DLD1 (cell line): ENCODE measurements at regions not wholly inside any gene's neighbourhood (a gene's known extent, or its start where the extent isn't known, plus 50 kb on each side); places are given as distances from the start of the nearest gene placed in this dataset.

Experiments used
- in situ Hi-C: cut with HindIII; loops from 2 replicates; pipeline ENCODE4 v1.10.0; 2017; ENCODE audit warnings: low sequenced_read_pairs

DNA sequence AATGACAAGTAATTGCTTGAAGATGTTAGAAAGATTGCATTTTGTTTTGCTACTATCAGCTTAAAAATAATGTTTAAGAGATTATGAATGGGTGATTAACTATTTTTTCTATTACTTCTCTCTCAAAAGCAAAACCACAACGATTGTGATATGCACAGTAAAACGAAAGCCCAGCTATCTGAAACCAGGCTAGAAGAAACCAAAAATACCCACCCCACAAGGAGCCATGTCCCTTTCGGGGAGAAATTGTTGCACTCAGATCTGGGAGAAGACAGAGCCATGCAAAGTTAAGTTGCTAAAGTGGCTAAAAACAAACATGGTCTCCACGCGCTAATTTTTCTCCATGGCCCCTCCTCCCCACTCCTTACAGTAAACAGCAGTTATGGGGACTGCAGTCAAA is 173.6 kb downstream of the RPS24 start:
- in situ Hi-C loops, result no loop called here

DNA sequence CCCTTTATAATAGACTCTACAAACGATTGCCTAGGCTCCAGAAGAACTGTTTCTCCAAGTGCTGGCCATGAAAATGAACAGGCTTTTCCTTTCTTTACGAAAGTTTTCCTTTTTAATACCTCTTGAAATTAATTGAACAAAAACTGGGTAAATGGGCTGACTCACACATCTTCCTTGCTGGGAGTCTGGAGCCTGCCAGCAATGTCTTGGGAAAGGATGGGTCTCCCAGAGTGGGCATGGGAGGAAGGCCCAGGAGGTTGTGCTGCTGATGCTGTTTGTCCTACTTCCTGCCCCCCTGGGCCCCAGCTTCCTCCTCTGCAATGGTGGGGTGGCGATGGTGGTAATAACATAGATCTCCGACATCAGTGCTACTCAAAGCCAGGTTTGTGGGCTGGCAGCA is 174.1 kb downstream of the RPS24 start:
- in situ Hi-C loops, result no loop called here

DNA sequence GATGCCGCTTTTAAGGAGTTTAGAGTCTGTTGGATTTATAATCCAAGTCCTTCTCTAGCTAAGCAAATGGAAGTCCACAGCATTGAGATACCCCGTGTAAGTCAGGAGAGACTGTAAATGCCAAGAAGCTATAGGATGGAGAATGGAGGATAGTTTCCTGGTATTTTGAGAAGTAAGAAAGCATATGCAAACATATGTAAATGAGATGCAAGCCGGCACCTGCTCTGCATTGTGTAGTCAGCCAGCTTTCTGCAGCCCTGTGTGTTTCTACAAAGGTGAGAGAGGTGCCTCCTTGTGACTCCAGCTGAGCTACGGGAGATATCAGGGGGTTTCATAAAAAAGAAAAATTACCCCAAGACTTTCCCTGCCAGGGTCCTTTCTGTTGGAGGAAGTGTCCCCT is 176.3 kb downstream of the RPS24 start:
- in situ Hi-C loops, result no loop called here

DNA sequence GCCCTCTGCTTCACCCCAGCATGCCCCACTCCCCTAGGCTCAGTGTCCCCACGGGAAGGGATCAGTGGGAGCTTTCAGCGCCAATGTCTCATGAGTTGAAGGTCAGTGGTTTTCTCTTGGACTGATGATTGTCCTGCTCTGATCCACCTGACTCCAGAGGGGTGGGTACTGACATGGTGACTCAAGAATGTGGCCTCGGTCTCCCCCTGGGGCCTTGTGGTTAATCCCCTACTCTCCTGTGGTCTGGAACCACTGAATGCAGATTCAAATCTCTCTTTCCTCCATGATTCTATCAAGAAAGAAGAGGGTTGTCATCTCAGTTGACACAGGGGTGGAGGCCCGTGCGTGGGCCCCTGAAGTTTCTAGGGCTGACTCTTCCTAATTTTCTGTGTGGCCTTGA is 176.9 kb downstream of the RPS24 start:
- in situ Hi-C loops, result no loop called here

DNA sequence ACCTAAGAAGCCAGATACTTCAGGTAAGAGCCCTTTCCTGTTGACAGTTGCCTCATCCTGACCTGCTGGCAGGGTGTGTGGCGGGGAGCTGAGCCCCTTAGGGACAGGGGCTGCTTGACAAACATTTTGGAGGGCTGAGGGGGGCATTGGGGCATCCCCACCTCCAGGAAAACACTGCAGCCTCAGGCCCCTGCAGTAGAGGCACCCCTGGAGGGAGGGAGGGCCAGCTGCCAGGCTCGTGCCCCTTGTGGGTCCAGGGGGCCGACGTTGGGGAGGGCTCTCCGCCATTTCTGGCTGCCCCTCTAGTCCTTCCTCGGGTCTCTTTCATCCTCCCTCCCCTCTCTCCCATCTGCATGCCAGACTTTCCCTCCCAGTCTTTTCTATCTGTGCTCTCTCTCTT is 177.3 kb downstream of the RPS24 start:
- in situ Hi-C loops, result no loop called here

DNA sequence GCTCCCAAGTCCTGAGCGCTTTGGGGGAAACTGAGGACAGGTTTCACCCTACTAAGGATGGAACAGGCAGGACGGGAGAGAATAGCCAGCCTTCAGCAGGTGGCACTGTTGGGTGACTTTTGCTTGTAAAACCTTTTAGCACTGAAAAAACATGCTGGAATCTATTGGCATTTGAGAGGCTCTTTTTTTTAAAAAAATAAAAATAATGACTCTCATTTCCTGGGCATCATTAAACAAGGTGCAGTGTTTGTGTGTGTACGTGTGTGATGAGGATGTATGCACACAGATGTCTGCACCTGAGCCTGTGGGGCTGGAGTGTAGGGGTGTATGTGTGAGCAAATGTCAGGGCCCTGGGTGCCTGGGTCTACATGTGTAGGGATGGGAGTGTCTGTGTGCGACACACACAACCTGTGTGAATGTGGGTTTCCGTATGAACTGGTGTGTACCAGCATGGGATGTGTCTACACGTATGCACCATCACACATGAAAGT is 177.9 kb downstream of the RPS24 start:
- in situ Hi-C loops, result no loop called here

DNA sequence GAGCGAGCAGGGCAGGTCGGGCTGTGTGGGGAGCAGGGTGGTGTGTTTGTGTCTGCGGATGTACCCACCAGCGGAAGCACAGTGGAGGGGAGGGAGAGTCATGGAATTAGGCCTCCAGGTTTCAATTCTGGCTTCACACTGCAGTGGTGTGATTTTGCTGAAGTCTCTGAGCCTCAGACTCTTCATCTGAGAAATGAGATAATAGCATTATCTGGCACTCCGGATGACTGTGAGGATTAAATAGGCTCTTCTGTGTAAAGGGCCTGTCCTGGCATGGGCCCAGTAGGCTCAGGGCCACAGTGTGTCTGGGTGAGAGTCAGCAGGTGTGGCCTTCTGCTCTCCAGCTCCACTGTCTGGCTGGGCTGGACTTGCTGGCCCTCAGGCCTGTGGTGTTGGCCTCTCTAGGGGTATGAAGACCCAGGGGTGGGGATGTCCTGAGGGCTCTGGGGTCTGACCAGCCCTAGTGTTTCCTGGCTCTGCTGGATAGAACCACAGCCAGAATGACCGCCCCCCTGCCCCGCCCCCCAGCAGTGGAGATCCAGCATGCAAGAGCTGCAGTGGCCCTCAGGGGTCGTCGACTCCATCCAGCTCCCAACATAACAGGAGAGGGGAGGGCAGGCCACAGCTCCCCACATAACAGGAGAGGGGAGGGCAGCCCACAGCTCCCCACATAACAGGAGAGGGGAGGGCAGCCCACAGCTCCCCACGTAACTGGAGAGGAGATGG is 178.6 kb downstream of the RPS24 start:
- in situ Hi-C loops, result no loop called here

DNA sequence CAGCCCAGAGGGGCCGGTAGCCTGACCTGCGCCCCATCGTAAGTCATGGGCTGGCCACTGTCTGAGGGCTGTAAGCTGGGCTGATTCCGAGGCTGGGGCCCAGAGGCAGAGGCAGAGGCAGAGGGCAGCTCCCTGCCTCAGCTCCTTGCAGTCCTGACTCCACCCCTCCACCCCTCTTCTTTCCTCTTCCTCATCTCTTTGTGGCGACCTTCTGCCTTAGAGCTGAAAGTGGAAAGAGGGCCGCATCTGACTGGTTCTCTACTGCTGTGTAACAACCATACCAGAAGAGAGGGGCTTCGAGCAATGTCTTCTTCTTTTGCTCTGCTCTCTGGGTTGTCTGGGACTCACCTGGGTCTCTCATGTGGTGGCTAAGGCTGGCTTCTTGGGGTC is 179.1 kb downstream of the RPS24 start:
- in situ Hi-C loops, result no loop called here

DNA sequence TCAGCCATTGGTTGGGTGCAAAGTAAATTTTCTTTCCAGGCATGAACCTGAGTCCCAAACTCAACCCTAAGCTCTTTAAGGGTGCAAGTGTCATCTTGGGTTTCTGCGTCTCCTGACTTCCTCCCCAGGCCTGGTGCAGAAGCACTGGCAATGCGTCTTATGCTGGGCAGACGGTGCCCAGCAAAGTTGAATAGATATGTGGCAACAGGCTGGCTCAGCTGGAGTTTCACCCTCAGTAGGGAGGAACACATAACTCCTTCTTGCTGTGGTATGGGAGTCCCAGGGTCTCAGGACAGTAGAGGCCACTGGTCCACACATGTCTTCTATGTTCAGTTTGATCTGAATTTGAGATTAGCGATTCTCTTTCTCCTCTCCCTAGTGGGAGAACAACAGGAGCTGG is 181.3 kb downstream of the RPS24 start:
- in situ Hi-C loops, result loop anchor here (5.0 kb wide), 1 partner anchor 73 kb away; no protein-coding TSS in a partner anchor

DNA sequence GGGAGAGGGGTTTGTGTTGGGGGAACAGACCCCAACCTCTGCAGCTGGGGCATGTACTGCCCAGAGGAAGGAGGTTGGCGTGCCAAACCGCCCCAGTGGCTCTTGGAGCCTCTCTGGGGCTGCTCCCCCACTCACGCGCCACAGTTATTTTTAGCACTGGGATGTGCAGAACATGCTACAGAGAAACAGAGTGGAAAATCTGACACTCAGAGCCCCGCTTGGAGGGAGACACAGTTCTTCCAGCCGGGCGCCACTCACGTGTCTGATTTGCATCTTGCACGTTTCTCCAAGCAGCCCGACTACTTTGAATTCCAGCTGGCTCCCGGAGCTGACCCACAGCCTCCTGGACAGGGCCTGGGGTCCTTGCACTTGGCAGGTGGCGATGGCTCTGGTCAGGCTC is 182.0 kb downstream of the RPS24 start:
- in situ Hi-C loops, result loop anchor here (5.0 kb wide), 1 partner anchor 73 kb away; no protein-coding TSS in a partner anchor

DNA sequence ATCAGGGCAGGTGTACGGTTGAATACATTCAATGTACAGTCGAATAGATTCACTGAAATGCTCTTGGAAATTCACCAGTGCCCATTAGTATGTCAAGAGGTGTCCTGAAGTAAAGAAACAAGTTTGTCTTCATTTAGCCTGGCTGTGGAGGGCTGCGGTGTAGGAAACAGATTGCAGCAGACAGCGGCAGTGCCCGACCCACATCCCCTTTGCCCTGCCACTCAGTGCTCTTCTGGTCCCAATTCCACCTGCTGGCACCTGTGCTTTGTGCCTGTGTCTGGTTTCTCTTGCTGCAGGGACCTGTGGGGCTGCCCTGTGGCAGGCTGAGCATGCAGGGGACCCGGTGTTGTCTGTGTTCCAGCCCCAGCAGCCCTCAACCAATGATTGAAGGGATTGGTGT is 183.7 kb downstream of the RPS24 start:
- in situ Hi-C loops, result loop anchor here (5.0 kb wide), 1 partner anchor 75 kb away; no protein-coding TSS in a partner anchor

DNA sequence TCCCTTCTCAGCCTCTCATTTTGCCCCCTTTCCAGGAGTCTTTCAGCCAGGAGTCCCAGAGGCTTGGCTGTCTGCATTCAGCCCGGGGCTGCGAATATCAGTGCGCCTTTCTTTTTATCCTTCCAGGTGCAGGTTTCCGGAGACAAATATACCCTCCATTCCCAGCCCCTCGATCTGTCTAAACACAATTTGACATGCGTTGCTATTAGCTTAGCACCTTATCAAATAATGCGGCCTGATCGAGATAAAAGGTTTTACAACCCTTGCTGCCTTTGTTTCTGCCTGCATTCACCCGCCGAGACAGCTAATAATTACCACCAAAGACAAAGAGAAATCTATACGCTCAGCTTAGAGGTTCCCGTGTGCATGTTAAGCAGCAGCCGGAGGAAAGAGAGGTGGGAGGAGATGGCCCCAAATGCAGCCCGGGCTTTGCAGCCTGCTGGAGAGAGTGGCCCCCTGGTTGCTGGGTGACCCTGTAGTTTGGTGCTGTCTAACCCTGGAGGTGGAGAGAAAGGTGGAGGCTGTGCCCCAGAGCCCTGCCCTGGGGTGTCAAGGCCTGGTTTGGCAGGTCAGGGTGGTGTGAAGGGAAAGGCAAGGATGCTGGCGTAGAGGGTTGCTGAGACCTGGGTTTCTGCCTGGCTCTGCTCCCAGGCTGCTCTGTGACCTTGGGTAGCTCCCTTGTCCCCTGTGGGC is 185.3 kb downstream of the RPS24 start:
- in situ Hi-C loops, result loop anchor here (5.0 kb wide), 1 partner anchor 77 kb away; no protein-coding TSS in a partner anchor

DNA sequence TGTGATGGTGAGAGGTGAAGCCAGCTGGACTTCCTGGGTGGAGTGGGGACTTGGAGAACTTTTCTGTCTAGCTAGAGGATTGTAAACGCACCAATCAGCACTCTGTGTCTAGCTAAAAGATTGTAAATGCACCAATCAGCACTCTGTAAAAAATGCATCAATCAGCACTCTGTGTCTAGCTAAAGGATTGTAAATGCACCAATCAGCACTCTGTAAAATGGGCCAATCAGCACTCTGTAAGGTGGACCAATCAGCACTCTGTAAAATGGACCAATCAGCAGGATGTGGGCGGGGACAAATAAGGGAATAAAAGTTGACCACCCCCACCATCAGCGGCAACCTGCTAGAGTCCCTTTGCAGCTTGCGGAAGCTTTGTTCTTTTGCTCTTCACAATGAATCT is 185.9 kb downstream of the RPS24 start:
- in situ Hi-C loops, result loop anchor here (5.0 kb wide), 1 partner anchor 77 kb away; no protein-coding TSS in a partner anchor

DNA sequence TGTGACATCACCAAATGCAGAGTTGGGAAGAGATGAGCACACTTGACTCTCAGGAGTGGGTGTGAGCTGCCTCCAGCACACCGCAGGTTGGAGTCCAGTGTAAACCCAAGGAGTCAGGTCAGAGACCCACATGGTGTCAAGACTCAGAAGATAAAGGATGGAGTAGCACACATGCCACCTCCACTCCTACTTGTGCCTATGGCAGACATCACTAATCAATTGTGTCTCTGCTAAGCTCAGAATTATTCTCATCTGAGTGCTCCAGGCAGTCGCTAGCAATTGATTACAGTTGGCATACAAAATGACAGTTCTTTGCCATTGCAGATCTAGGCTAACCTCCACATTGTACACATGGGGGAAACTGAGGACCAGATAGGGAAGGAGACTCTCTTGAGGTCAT is 187.1 kb downstream of the RPS24 start:
- in situ Hi-C loops, result loop anchor here (10.0 kb wide), 1 partner anchor 176 kb away; no protein-coding TSS in a partner anchor

DNA sequence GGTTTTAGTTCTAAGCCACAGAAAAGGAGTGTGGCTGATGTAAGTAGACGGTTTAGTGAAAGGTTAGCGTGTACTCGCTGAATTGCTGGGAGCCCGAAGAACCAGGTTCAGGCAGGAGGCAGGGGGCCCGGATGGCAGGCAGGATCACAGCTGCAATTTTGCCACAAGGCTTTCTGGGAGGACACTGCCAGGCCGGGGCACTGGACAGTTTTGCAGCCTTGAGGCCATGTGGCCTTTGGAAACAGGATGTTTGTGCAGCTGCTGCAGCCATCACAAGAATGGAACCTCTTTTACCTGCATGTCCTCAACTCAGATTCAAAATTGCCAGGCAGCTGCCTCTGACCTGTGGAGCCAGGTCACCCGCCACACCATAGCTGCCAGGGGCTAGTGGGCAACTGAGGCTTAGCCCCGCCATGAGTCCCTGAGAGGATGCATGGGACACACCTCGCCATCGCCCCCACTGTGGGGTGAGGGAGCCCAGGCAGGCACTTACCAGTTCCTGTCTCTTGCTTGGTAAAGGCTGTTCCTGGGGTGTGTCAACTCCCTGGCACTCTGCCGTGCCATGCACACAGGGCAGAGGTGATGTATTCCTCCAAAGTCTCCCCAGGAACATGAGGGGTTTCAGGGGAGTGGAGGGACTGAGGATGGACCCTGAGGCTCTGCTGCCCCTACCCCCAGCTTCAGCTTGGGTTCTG is 188.6 kb downstream of the RPS24 start:
- in situ Hi-C loops, result loop anchor here (10.0 kb wide), 1 partner anchor 177 kb away; no protein-coding TSS in a partner anchor

DNA sequence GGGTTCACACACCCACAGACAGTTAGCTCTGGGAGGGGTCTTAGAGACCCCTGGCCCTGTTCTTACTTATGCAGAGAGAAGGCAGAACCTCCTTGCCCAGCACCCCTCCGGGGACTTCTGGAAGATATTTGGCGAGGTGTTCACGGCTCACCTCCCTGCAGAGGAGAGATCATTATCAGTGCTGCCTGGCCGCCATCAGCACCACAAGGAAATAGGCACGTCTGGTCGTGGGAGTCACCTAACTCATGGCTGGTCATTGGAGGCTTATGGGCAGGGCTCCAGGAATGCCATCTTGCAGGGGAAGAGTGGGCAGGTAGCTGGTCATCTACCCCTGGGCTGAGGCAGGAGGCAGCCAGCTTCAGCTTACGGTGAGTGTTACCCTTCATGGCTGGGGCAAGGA is 189.4 kb downstream of the RPS24 start:
- in situ Hi-C loops, result loop anchor here (10.0 kb wide), 1 partner anchor 178 kb away; no protein-coding TSS in a partner anchor

DNA sequence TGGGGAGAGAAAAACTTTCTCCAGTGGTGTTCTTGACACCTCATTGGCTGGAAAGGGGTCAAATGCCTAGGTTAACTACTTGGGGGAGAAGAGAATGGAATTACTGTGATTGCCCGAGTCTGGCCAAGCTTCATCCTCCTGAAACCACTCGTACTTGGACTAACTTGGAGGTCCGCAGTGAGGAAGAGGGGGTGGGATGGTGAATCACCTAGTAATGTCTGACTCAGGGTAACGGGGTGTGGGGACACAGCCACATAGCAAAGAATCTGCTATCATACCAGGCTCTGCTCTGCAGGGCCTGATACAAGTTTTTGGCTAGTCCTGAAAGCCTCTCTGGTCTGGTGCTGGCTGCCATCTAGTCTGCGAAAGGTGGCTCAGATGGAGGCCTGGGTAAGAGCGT is 190.9 kb downstream of the RPS24 start:
- in situ Hi-C loops, result loop anchor here (10.0 kb wide), 1 partner anchor 180 kb away; no protein-coding TSS in a partner anchor

DNA sequence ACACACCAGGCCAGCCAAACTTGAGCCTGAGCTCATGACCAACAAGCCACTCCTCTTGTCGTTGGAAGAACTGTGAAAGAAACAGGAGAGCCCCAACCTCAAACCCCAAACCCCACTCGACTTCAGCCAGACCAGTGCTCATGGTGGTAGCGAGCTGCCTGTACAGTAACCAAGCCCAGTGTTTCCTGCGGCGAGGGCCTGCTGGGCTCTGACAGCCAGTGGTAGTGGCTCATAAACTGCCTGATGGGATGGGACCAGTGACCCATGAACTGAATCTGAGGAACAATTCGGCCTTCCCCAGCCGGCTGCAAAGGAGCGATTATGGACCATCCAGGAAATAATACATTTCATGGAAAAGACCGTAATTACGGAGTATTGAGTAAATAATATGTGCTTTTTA is 191.9 kb downstream of the RPS24 start:
- in situ Hi-C loops, result loop anchor here (10.0 kb wide), 1 partner anchor 181 kb away; no protein-coding TSS in a partner anchor

DNA sequence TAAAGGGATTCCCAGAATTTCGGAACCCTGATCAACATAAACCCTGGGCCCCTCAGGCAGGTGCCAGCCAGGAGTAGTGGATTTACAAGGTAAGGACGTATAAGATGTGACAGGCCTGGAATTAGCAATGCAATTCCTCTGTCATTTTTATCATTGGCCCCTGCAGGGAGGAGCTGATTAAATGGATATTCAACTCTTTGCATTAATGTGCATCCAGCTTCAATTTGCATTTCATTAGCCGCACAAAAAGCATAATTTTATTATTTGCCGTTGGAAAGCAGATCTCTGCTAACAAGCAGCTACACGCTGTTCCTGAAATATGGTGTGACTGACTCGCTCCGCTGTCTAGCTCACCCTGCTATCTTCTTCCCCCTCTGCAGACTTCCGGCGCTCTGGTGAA is 195.8 kb downstream of the RPS24 start:
- in situ Hi-C loops, result loop anchor here (10.0 kb wide), 1 partner anchor 185 kb away; no protein-coding TSS in a partner anchor

DNA sequence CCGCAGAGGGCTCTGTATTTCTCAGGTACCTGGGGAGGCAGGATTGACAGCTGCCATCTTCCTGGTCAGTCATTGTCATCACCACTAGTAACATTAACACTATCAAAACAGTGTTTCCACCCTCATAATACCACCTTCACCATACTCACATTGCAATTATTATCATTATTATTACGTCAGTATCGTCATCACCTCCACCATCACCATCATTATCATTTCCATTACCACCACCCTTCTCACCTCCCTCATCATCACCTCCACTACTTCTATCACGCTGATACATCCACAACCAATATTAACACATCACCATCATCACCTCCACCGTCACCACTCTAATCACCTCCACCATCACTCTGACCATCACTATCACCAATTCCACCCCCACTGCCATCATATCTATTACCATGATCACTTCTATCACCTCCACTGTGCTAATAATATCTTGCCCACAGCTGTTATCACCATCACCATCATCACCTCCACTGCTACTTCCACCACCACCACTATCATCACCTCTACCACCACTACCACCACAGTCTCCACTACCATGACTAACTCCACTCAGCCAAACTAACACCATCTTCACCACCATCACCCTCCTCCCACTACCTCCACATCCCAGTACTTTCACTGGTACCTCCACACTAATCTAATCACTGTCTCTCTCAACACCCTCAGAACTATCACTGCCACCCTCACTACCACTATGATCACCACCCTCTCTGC is 196.4 kb downstream of the RPS24 start:
- in situ Hi-C loops, result loop anchor here (10.0 kb wide), 1 partner anchor 185 kb away; no protein-coding TSS in a partner anchor
